Body of pancreas (tissue), 4 donors: ENCODE measurements at regions not wholly inside any gene's neighbourhood (a gene's known extent, or its start where the extent isn't known, plus 50 kb on each side); places are given as distances from the start of the nearest gene placed in this dataset.
A peak's percentile ranks its signal among the peaks of the same experiment; 100 is the strongest.

Experiments used
- ATAC-seq: fragments of 150-250 bp; one replicate; pipeline ENCODE4 v1.9.1; 2016
- DNase-seq, 4 donors: peaks; one replicate each; pipeline ENCODE4 v3.0.0-alpha.2; 2019
- H3K27ac ChIP-seq, 4 donors: fragments of 200-600 bp; sonication (generic); 1 replicate in 3 of 4; 2 replicates in 1 of 4; pipeline versions ENCODE4 v1.5.1 to v1.6.1; 2016 to 2019; ENCODE audit warnings: mild to moderate bottlenecking in 1 of 4, mixed read lengths in 1 of 4, moderate library complexity in 1 of 4
- H3K27me3 ChIP-seq, 2 donors: fragments of 200-600 bp; sonication (generic); one replicate each; pipeline ENCODE4 v1.6.0; 2016; ENCODE audit warnings: mild to moderate bottlenecking in 1 of 2
- H3K36me3 ChIP-seq, 2 donors: fragments of 200-600 bp; sonication (generic); replicated peaks in 1 of 2; 2 replicates each; pipeline ENCODE4 v1.5.1; 2016; ENCODE audit warnings: low read depth in 2 of 2; ENCODE audit not compliant: insufficient read depth in 1 of 2
- H3K4me1 ChIP-seq: fragments of 200-600 bp; sonication (generic); one replicate; pipeline ENCODE4 v1.6.0; 2016
- H3K4me3 ChIP-seq, 2 donors: fragments of 200-600 bp; sonication (generic); 1 replicate in 1 of 2; 2 replicates in 1 of 2; pipeline ENCODE4 v1.5.1; 2016 to 2019
- H3K9me3 ChIP-seq, 3 donors: fragments of 200-600 bp; sonication (generic); 1 replicate in 2 of 3; 2 replicates in 1 of 3; pipeline ENCODE4 v1.5.1; 2016
- POLR2A ChIP-seq, 3 donors: fragments of 450-650 bp; IDR thresholded peaks; one replicate each; pipeline ENCODE4 v1.6.1; 2016; ENCODE audit warnings: antibody characterized with exemption in 3 of 3, mild to moderate bottlenecking in 2 of 3
- WGBS, 2 donors: methylation state at CpG; one replicate each; pipeline ENCODE4 v1.1.5; 2017; 5-methylcytosine and 5-hydroxymethylcytosine counted together
- intact Hi-C: fragments of 100-400 bp; cut with DNase I; formaldehyde crosslinking; loops from one replicate; pipeline ENCODE4 v1.15.1; 2023
- TF ChIP-seq, protein P1 (sequence below), 7 experiments: fragments of 450-650 bp in 4 of 7; fragments of 200-600 bp in 3 of 7; sonication (generic) in 3 of 7; IDR thresholded peaks; one replicate each; pipeline ENCODE4 v1.5.1; 2016 to 2019; ENCODE audit warnings: antibody characterized with exemption in 7 of 7

DNA sequence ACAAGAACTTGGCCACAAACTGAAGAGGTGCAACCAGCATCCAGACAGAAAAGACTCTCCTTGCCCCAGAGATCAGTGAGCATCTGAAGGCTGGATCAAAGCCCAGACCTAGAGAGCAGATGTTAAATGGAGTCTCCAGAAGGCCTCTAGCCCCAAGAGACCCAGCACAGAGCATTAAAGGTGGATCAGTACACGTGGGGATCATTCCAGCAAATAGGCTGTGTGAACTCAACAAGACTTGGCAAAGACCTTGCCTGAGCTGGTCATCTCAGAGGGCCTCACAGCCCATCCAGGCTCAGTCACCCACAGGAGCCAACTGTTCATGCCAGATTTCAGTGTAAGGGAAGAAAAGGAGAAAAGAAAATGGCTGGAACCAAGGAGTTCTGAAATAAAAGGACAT is 214.0 kb downstream of the ENC1 start:
- DNase-seq (no peak), ATAC-seq (no peak)
- Histone ChIP-seq H3K36me3 (no peaks in the 10 kb centered on the region), H3K9me3 (no peaks in the 10 kb centered on the region), H3K4me1 (peaks cover 11% of the 10 kb centered on the region), H3K27me3 (no peaks in the 10 kb centered on the region), H3K27ac (no peak overlapping the region), H3K4me3 (no peak overlapping the region)
- TF ChIP-seq POLR2A (IDR thresholded peaks at IDR 0.05): no peak
- TF ChIP-seq, protein P1, sequence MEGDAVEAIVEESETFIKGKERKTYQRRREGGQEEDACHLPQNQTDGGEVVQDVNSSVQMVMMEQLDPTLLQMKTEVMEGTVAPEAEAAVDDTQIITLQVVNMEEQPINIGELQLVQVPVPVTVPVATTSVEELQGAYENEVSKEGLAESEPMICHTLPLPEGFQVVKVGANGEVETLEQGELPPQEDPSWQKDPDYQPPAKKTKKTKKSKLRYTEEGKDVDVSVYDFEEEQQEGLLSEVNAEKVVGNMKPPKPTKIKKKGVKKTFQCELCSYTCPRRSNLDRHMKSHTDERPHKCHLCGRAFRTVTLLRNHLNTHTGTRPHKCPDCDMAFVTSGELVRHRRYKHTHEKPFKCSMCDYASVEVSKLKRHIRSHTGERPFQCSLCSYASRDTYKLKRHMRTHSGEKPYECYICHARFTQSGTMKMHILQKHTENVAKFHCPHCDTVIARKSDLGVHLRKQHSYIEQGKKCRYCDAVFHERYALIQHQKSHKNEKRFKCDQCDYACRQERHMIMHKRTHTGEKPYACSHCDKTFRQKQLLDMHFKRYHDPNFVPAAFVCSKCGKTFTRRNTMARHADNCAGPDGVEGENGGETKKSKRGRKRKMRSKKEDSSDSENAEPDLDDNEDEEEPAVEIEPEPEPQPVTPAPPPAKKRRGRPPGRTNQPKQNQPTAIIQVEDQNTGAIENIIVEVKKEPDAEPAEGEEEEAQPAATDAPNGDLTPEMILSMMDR (IDR thresholded peaks at IDR 0.05): no peak
- intact Hi-C loops: no loop called here
- WGBS, 2 donors: 54 to 67% methylated on average over 1 of the region's 1 CpG

DNA sequence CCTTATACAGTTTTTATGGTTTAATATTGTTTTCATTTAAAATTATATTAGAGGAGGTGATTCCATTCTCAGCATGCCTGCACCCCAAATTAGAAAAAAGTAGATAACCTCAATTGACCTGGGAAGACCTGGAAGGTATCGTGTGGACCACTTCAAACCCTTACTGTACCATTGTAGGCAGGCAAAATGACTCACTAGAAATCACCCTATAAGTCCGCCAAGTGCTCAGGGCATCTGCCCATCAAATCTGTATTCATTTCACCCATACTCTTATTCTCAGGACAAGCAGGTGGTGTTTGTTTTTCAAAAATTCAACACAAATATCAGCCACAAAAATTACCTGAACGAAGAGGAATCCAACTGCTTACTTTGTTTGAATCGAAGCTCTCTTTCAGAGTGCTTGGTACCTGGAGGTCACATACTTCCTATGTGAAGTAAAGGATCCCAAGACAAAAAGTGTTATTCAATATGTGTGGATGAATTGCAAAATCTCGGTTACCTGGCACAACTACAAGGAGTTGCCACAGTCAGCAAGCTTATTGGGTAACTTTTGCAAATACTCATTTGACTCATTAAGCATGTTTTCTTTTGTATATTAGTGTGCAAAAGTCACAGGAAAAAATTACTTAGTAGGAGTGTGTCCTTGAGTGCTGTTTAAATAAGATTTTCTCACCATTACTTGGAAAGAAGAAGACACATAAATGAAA is 216.2 kb downstream of the ENC1 start:
- peak; percentile 22 to 59 (median 38) for DNase-seq
- TF ChIP-seq POLR2A (IDR thresholded peaks at IDR 0.05): no peak
- TF ChIP-seq, protein P1 (IDR thresholded peaks at IDR 0.05): no peak
- no peaks in the 10 kb centered on the region for H3K27me3 ChIP-seq
- H3K27ac ChIP-seq: peak overlapping the region; percentile 11 to 63 (median 45)
- intact Hi-C loops: no loop called here
- peak; percentile 83 for ATAC-seq
- H3K4me3 ChIP-seq: no peak overlapping the region
- peaks cover 11% of the 10 kb centered on the region for H3K4me1 ChIP-seq
- H3K36me3 ChIP-seq: no peaks in the 10 kb centered on the region
- WGBS, 2 donors: 51 to 63% methylated on average over 5 of the region's 5 CpGs
- H3K9me3 ChIP-seq: no peaks in the 10 kb centered on the region

DNA sequence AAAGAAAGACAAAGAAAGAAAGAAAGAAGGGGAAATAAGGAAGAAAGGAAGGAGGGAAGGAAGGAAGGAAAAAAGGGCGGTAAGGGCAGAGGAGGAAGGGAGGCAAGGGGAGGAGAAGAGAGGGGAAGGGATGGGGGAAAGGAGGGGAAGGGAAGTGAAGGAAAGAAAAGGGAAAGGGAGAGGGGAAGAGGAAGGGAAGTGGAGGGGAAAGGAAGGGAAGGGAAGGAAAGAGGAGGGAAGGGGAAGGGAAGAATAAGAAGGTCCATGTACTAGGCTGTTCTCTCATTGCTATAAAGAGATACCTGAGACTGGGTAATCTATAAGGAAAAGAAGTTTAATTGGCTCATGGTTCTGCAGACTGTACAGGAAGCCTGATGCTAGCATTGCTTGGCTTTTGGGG is 217.1 kb downstream of the ENC1 start:
- no peak for TF ChIP-seq POLR2A (IDR thresholded peaks at IDR 0.05)
- TF ChIP-seq, protein P1 (IDR thresholded peaks at IDR 0.05): no peak
- DNase-seq: no peak
- 85 to 100% methylated on average over 1 of the region's 1 CpG for WGBS, 2 donors
- Histone ChIP-seq H3K27ac (peak overlapping the region in 3 of 4 donors; percentile 11 to 63 (median 53)), H3K36me3 (no peaks in the 10 kb centered on the region), H3K9me3 (no peaks in the 10 kb centered on the region), H3K27me3 (no peaks in the 10 kb centered on the region), H3K4me3 (no peak overlapping the region), H3K4me1 (peaks cover 11% of the 10 kb centered on the region)
- ATAC-seq: no peak
- intact Hi-C loops: no loop called here

DNA sequence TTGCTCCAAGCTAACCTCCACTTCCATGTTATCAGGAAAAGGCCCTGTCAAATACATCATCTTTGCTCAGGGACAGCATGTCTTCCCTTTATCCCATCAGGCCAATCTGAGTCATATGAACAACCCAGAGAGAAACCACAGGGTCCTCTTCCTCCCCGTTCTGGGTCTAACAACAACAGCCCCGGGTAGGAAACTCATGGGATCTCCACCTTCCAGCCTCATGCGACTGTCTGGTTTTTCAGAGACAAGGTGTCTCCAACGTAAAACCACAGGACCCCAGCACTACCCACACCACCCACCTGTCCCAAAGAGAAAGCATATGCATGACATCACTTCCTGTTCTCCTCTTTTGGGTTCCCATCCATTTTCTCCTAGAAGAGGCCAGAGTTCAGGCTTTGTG is 217.9 kb downstream of the ENC1 start:
- no peak for ATAC-seq
- no peaks in the 10 kb centered on the region for H3K36me3 ChIP-seq

More for the DNA sequence above, 217.9 kb downstream of the ENC1 start:
- Histone ChIP-seq H3K9me3 (no peaks in the 10 kb centered on the region), H3K4me3 (no peak overlapping the region), H3K4me1 (peaks cover 11% of the 10 kb centered on the region), H3K27ac (no peak overlapping the region), H3K27me3 (no peaks in the 10 kb centered on the region)
- DNase-seq: no peak
- TF ChIP-seq, protein P1 (IDR thresholded peaks at IDR 0.05): no peak
- TF ChIP-seq POLR2A (IDR thresholded peaks at IDR 0.05): no peak
- intact Hi-C loops: no loop called here
- WGBS, 2 donors: 69 to 87% methylated on average over 4 of the region's 4 CpGs
